SK-N-SH treated with all-trans-retinoic acid at 6 μM for 48 hours (cell line): ENCODE measurements at regions not wholly inside any gene's neighbourhood (a gene's known extent, or its start where the extent isn't known, plus 50 kb on each side); places are given as distances from the start of the nearest gene placed in this dataset.

Experiments
- ARNTL ChIP-seq: fragments of 450-650 bp; formaldehyde crosslinking; IDR thresholded peaks from 2 replicates; pipeline ENCODE4 v1.5.0; 2020; ENCODE audit warnings: low read depth, mild to moderate bottlenecking, moderate library complexity, borderline replicate concordance
- ZC3H10 ChIP-seq: fragments of 250-450 bp; sonication (Bioruptor Pico); IDR thresholded peaks from 2 replicates; pipeline ENCODE4 v1.5.1; 2021; ENCODE audit warnings: mild to moderate bottlenecking, moderate library complexity

GRCh38 chr13:72218966-72219365, 352.0 kb upstream of the DACH1 start:
- TF ChIP-seq ZC3H10 (CRISPR knock-in tag), result no peak
- no peak for TF ChIP-seq ARNTL (CRISPR knock-in tag)
